GM23338 (cell line): ENCODE measurements at regions not wholly inside any gene's neighbourhood (a gene's known extent, or its start where the extent isn't known, plus 50 kb on each side); places are given as distances from the start of the nearest gene placed in this dataset.

Experiments
- ATAC-seq: fragments of 200-7000 bp; cut with Tn5 transposase; 3 replicates; pipeline ENCODE4 v1.9.1; 2020
- DNase-seq: peaks from one replicate; pipeline ENCODE4 v3.0.0-alpha.2; 2015; ENCODE audit warnings: low spot score
- H2AFZ ChIP-seq: fragments of 200-600 bp; sonication (generic); 2 replicates; pipeline ENCODE4 v1.8.0; 2016; ENCODE audit warnings: antibody characterized with exemption, mild to moderate bottlenecking, moderate library complexity
- H3F3A ChIP-seq: fragments of 200-600 bp; sonication (generic); replicated peaks from 2 replicates; pipeline ENCODE4 v1.8.0; 2017; ENCODE audit warnings: antibody characterized with exemption, mixed run types, low read depth
- H3K27ac ChIP-seq: fragments of 200-600 bp; sonication (generic); 2 replicates; pipeline ENCODE4 v1.6.1; 2016; ENCODE audit warnings: low read depth
- H3K27me3 ChIP-seq: fragments of 200-600 bp; sonication (generic); 2 replicates; pipeline ENCODE4 v1.8.0; 2016; ENCODE audit warnings: mild to moderate bottlenecking, mixed run types, moderate library complexity; ENCODE audit not compliant: insufficient read depth
- H3K36me3 ChIP-seq: fragments of 200-600 bp; sonication (generic); 2 replicates; pipeline ENCODE4 v1.8.0; 2016; ENCODE audit warnings: mild to moderate bottlenecking; ENCODE audit not compliant: insufficient read depth
- H3K4me1 ChIP-seq: fragments of 200-600 bp; sonication (generic); 2 replicates; pipeline ENCODE4 v1.8.0; 2016; ENCODE audit warnings: mild to moderate bottlenecking, moderate library complexity; ENCODE audit not compliant: insufficient read depth
- H3K4me2 ChIP-seq: fragments of 200-600 bp; sonication (generic); 2 replicates; pipeline ENCODE4 v1.7.1; 2017; ENCODE audit warnings: mixed run types
- H3K4me3 ChIP-seq: fragments of 200-600 bp; sonication (generic); 2 replicates; pipeline ENCODE4 v1.6.1; 2016; ENCODE audit warnings: mixed run types
- H3K79me2 ChIP-seq: fragments of 200-600 bp; sonication (generic); replicated peaks from 2 replicates; pipeline ENCODE4 v1.8.0; 2017; ENCODE audit warnings: mild to moderate bottlenecking; ENCODE audit not compliant: insufficient read depth
- H3K9me2 ChIP-seq: fragments of 200-600 bp; sonication (generic); 2 replicates; pipeline ENCODE4 v1.8.0; 2017; ENCODE audit not compliant: insufficient read depth
- H4K20me1 ChIP-seq: fragments of 200-600 bp; sonication (generic); replicated peaks from 2 replicates; pipeline ENCODE4 v1.8.0; 2017; ENCODE audit warnings: mild to moderate bottlenecking; ENCODE audit not compliant: insufficient read depth
- H3K27ac Mint-ChIP-seq: 2 replicates; pipeline ENCODE4 v1.8.0; 2020; ENCODE audit warnings: inconsistent platforms, mild to moderate bottlenecking, moderate library complexity, mixed read lengths
- H3K27me3 Mint-ChIP-seq: 3 replicates; pipeline ENCODE4 v1.8.0; 2022; ENCODE audit warnings: low read depth, mild to moderate bottlenecking, moderate library complexity, mixed read lengths, inconsistent platforms; ENCODE audit not compliant: insufficient read depth, poor library complexity
- H3K36me3 Mint-ChIP-seq: 3 replicates; pipeline ENCODE4 v1.8.0; 2021; ENCODE audit warnings: low read depth, mild to moderate bottlenecking, inconsistent platforms, moderate library complexity, mixed read lengths
- H3K4me1 Mint-ChIP-seq: 3 replicates; pipeline ENCODE4 v1.8.0; 2020; ENCODE audit warnings: mild to moderate bottlenecking, inconsistent platforms, mixed read lengths
- H3K4me3 Mint-ChIP-seq: 3 replicates; pipeline ENCODE4 v1.8.0; 2021; ENCODE audit warnings: moderate library complexity, mild to moderate bottlenecking, inconsistent platforms, mixed read lengths
- H3K9me3 Mint-ChIP-seq: 3 replicates; pipeline ENCODE4 v1.8.0; 2020; ENCODE audit warnings: moderate library complexity, mild to moderate bottlenecking, inconsistent platforms, mixed read lengths
- CTCF ChIP-seq, 2 experiments: fragments of 200-600 bp in 1 of 2; sonication (generic) in 1 of 2; conservative IDR thresholded peaks; 2 replicates each; pipeline versions ENCODE4 v1.5.1 to v1.6.1; 2016 to 2017; ENCODE audit warnings: antibody characterized with exemption in 2 of 2, low read depth in 2 of 2, mild to moderate bottlenecking in 2 of 2, moderate library complexity in 1 of 2
- ETS1 ChIP-seq: IDR thresholded peaks from 2 replicates; pipeline ENCODE4 v1.6.1; 2016; ENCODE audit warnings: antibody characterized with exemption
- EZH2 ChIP-seq: fragments of 200-600 bp; sonication (generic); IDR thresholded peaks from one replicate; pipeline ENCODE4 v1.8.0; 2017; ENCODE audit warnings: antibody characterized with exemption, mild to moderate bottlenecking, low read depth; ENCODE audit not compliant: unreplicated experiment
- EZH2phosphoT487 ChIP-seq: fragments of 200-600 bp; sonication (generic); IDR thresholded peaks from one replicate; pipeline ENCODE4 v1.8.1; 2018; ENCODE audit warnings: antibody characterized with exemption; ENCODE audit not compliant: unreplicated experiment
- JUNB ChIP-seq: IDR thresholded peaks from one replicate; pipeline ENCODE4 v1.6.1; 2016; ENCODE audit warnings: antibody characterized with exemption; ENCODE audit not compliant: unreplicated experiment
- POLR2AphosphoS5 ChIP-seq: IDR thresholded peaks from 2 replicates; pipeline ENCODE4 v1.6.1; 2016; ENCODE audit warnings: antibody characterized with exemption, low read depth
- REST ChIP-seq: IDR thresholded peaks from one replicate; pipeline ENCODE4 v1.6.1; 2018; ENCODE audit warnings: antibody characterized with exemption; ENCODE audit not compliant: unreplicated experiment
- ZNF114 ChIP-seq: fragments of 250-450 bp; sonication (Bioruptor Pico); IDR thresholded peaks from 2 replicates; pipeline ENCODE4 v1.5.0; 2020; ENCODE audit warnings: mild to moderate bottlenecking, moderate library complexity
- ZNF331 ChIP-seq: fragments of 250-450 bp; sonication (Bioruptor Pico); IDR thresholded peaks from 2 replicates; pipeline ENCODE4 v1.5.0; 2020; ENCODE audit warnings: low read depth, mild to moderate bottlenecking, moderate library complexity
- ZNF462 ChIP-seq: fragments of 250-450 bp; sonication (Bioruptor Pico); IDR thresholded peaks from 2 replicates; pipeline ENCODE4 v1.5.0; 2020; ENCODE audit warnings: mild to moderate bottlenecking, moderate library complexity

- peak; percentile 26 for DNase-seq
- Histone ChIP-seq H3K27me3 (no peaks in the 10 kb centered on the region), H2AFZ (peak overlapping the region; percentile 73; the same call in 1 of the 2 replicates), H3K36me3 (no peaks in the 10 kb centered on the region), H3K9me2 (0 out of 2 replicates have a peak, but pooled peaks cover 3% of the 10 kb centered on the region), H3K4me2 (peak overlapping the region; percentile 22; the same call in 1 of the 2 replicates), H3K27ac (no peak overlapping the region), H4K20me1 (no peaks in the 10 kb centered on the region), H3K4me3 (no peak overlapping the region), H3K4me1 (peaks cover 33% of the 10 kb centered on the region), H3F3A (no peaks in the 10 kb centered on the region), H3K79me2 (no peaks in the 10 kb centered on the region)
- H3K9me3 Mint-ChIP-seq, result no peaks in the 10 kb centered on the region
- H3K27ac Mint-ChIP-seq, result no peak overlapping the region
- no peak for TF ChIP-seq JUNB
- peaks cover 31% of the 10 kb centered on the region for H3K4me1 Mint-ChIP-seq
- no peaks in the 10 kb centered on the region for H3K36me3 Mint-ChIP-seq
- H3K4me3 Mint-ChIP-seq, result no peak overlapping the region
- no peak for ATAC-seq
- H3K27me3 Mint-ChIP-seq, result no peaks in the 10 kb centered on the region
Measured at GRCh38 chr4:181962321-181962720, 280.9 kb upstream of the TENM3 start.

- no peak overlapping the region for H3K4me3 Mint-ChIP-seq
- H3K9me2 ChIP-seq, result 0 out of 2 replicates have a peak, but pooled peaks cover 6% of the 10 kb centered on the region
- peak overlapping the region; percentile 24; the same call in 1 of the 2 replicates for H2AFZ ChIP-seq
- peaks cover 38% of the 10 kb centered on the region for H3K4me1 ChIP-seq
- H3K27me3 ChIP-seq, result no peaks in the 10 kb centered on the region
- no peak for ATAC-seq
- H3F3A ChIP-seq, result no peaks in the 10 kb centered on the region
- H3K27me3 Mint-ChIP-seq, result no peaks in the 10 kb centered on the region
- H3K27ac ChIP-seq, result no peak overlapping the region
- H3K36me3 Mint-ChIP-seq, result no peaks in the 10 kb centered on the region
- H3K4me1 Mint-ChIP-seq, result peaks cover 31% of the 10 kb centered on the region
- no peaks in the 10 kb centered on the region for H3K36me3 ChIP-seq
- H3K4me2 ChIP-seq, result no peak overlapping the region
- H3K27ac Mint-ChIP-seq, result no peak overlapping the region
- H3K4me3 ChIP-seq, result no peak overlapping the region
- H3K9me3 Mint-ChIP-seq, result no peaks in the 10 kb centered on the region
- H3K79me2 ChIP-seq, result no peaks in the 10 kb centered on the region
- H4K20me1 ChIP-seq, result no peaks in the 10 kb centered on the region
- DNase-seq, result no peak
- TF ChIP-seq ZNF462 (CRISPR knock-in tag) (no peak), REST (no peak), ETS1 (no peak), ZNF114 (CRISPR knock-in tag) (no peak), EZH2phosphoT487 (no peak), CTCF (conservative IDR thresholded peaks at IDR 0.05; ENCODE audit: low read depth in 2 of 2) (no peak), JUNB (no peak), POLR2AphosphoS5 (no peak), EZH2 (no peak), ZNF331 (CRISPR knock-in tag) (no peak)
Measured at GRCh38 chr4:181964731-181965130, 278.5 kb upstream of the TENM3 start.
